H1 (cell line): ENCODE measurements at regions not wholly inside any gene's neighbourhood (a gene's known extent, or its start where the extent isn't known, plus 50 kb on each side); places are given as distances from the start of the nearest gene placed in this dataset.

ENCODE experiments used
- CTBP2 ChIP-seq: IDR thresholded peaks from 2 replicates; pipeline ENCODE4 v1.7.0; 2011; ENCODE audit warnings: borderline replicate concordance, mild to moderate bottlenecking, moderate library complexity, mixed read lengths, low read length; ENCODE audit not compliant: insufficient read depth, insufficient read length

DNA sequence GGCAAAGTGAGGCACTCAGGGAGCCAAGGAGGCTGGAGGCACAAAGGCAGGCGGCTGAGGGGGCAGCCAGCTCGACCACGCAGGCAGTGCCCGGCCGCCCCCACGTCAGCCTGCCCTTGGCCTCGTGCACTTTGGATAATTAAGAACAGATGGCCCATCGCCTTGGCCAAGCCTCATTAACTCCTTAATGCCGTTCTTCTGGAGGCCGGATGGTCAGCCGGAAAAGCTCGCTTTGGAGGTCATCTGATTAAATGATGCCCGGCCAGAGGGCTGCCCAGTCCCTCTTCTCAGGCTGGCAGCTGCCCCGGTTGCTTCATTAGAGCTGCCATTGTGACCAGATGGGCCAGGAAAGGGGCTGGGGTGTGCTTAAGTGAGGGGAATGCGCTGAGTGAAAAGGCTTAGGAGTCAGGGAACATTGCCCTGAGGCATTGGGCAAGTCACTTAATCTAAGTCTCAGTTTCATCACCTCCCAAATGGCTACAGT, 364.0 kb downstream of the NPIPA8 start (continued):
- no peak for TF ChIP-seq CTBP2
